NCI-H2196 treated with DMSO at 0.1 percent for 48 hours (cell line): ENCODE measurements at regions not wholly inside any gene's neighbourhood (a gene's known extent, or its start where the extent isn't known, plus 50 kb on each side); places are given as distances from the start of the nearest gene placed in this dataset.

Experiments
- DNase-seq: peaks from one replicate; lab custom pipeline; 2025; ENCODE audit not compliant: unreplicated experiment; lab: John Stamatoyannopoulos, UW

DNA sequence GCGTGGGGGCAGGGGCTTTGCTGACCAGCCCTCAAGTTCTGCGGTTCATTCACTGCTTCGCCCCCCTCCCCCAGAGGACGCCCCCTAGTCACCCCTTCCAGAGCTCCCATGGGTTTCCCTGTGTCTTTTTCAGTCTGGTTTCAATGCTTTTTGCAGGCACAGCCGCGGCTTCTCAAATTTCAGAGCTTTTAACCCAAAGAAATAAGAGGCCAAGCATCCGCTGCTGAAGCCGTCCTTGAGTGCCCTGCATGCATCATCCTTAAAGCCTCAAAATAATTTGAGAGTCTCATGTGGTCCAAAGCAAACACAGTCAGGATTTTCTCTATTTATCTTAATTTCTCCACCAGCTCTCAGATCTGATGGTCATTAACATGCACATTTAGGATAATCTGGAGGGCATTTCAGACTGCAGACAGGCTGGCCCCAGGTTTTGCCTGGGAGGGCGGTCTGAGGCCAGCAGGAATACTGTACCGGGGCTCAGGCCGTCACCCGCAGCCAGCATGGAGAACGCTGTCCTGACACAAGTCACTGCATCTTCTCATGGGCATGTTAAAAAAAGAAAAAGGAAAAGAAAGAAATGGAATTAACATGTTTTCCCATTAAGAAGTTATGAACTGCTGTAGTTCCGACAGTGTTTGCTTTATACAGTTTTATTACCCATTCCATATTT lies 420.8 kb upstream of the IRX4 start:
- DNase-seq, result no peak

DNA sequence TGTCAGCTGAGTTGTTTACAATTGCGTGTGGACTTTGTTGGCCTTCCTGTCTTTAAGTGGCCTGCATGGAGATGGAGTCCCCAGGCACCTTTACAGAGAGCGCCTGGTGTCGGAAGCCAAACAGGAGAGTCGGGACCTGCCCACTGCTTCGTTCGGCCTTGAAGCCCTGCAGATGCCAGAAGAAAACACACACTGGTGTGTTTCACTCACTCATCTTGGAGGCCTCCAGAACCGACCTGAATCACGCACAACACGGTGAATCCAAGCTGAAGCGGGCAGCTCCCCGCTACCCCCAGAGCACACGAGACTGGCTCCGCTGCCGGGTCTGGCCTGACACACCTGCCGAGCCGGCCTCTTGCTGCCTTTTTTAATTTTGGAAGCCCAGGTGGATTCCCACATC lies 419.4 kb upstream of the IRX4 start:
- DNase-seq, result no peak

DNA sequence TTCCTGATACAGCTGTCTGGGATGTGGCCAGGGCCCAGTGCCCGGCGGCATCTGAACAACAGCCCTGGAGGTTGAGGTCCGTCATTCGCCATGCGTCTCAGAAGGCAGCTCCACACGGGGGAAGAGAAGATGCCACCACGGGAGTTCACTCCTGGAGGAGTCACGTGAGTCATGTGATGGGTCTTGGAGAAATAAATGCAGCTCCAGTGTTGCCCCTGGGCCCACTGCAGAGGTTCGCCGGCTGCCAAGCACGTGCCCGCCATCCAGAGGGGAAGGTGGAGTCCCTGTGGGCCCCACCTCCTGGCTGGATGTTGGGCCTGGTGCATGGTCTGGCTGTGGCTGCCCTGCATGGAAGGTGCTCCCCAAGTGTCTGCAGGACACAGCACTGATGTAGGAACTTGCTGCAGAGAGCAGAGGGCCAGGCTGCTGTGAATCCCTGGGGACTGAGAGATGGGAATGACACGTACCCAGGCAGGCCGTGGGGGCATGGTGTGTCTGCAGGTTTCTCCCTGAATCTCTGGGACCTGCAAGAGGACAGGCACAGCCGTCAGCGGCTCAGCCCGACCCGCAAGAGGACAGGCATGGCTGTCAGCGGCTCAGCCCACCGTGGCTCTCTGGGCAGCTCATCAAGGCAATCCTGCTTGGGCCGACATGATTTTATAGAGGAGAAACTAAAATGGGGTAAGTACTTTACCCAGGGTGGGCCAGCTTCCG lies 418.3 kb upstream of the IRX4 start:
- no peak for DNase-seq

DNA sequence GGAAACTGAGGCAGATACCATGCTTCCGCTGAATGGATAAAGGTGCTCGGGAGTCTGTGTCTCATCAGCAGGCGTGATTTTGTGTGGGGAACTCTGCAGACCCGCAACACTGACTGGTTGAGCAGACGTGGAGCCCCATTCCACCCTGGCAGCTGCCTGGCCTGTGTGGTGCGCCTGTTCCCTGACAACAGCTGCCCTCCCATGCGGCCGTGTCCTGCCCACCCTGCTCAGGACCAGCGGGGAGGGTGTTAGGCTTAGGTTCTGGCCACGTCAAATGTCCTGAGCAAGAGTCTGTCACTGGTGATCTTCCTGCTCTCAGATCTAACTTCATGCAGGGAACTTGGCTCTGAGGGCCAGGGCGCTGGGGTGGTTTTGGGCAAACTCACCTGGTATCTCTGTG lies 417.7 kb upstream of the IRX4 start:
- DNase-seq, result no peak

DNA sequence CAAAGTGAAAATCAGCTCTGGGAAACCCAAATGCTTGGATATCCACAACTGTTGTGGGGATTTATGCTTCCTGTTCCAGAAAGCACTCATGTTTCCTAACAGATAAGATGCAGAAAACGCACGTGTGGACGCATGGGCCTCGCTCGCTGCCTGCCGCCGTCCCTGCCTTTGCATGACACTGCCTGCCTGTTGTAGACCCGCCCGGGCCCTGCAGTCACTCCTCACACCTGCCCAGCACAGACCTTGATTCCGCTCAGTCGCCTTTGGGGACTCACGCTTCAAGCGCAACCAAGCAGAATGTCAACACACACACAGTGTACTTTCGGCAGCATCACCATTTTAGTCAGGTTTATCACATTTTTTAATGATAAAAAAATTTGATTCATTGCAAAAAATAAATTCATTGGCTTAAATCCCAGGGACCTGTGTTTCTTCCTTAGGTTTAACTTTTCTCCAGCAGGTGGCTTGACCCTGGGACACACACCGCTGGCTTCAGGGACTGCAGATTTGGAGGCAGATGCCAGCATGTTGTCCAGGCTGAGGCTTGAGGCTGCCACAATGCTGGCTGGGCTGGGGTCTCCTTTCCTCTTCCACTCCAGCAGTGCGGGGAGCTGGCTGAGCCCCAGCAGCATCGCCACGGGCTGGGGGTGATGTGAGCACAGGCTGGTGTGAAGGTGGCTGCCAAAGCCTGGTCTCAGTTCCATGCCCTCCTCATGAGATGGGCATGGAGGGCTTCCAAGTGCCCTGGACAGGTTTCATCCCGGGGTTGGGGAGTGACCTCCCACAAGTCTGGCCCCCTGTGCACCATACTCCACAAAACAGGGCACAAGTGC lies 416.9 kb upstream of the IRX4 start:
- DNase-seq, result no peak

DNA sequence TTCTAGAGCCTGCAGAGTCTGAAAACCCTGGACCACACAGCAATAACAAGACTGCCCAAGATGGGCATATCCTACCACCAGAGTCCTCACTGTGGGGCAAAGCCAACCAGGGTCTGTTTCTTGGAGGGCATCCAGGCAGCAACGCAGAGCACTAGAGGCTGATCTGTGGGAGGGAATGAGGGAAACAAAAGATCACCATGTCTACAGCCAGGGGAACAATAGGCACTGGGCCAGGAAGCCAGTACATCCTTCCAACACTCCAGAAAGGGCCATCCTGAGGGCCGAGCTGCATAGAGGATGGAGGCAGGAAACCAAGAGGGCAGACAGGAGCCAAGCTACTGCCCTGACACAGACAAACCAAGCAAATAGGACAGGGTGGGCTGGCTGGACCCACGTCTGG lies 416.1 kb upstream of the IRX4 start:
- DNase-seq, result no peak

DNA sequence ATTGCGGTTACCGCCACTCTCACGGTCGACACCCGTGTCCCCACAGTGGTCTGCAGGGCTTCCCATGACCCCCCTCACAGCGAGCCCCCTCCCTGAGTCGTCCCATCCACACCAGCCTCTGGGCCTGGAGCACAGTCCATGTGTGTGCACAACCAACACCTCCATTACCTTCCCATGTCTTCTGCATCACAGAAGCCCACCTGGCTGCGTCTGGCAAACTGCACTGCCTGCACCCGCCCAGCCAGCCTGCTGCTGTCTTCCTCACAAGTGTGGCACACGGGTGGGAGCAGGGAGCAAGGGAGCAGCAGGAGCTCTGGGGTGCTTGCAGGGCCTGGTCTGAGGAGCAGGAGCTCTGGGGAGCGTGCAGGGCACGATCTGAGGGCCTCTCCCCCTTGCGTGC lies 415.3 kb upstream of the IRX4 start:
- DNase-seq, result no peak

DNA sequence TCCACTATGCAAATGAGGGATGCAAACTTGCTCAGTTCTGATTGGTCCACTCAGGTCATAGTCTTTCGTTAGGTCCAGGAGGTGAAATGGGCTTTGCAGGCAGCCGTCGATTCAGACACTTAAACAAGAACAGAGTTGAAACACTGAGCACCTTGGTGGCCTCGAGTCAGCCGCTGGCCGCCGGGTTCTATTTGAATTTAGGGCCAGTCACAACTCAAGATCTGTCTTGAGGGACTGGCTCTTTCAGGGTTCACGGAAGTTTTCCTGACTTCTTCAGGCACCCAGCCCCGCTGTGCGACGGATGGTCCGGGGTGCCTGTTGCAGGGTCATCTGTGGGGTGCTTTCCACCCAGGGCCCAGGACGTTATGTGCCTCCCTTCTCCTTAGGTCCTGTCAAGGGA lies 412.8 kb upstream of the IRX4 start:
- DNase-seq, result no peak

DNA sequence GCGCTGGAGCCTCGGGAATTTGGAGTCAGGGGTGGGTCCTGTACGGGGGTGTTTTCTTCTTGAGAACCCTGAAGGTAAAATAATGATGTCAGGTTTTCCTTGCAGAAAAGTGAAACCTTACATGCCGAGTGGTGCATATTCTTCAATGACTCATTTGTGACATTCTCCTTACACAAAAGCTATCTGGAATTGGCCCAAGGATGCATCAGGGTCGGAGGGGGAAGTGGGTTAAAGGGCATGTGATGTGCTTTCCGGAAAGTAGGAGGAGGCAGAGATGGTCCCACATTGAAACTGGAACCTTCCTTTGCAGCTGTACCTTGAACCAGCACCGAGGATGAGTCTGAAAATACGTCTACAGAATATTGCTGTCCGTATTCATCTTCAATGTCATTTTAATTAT lies 411.2 kb upstream of the IRX4 start:
- DNase-seq, result no peak

DNA sequence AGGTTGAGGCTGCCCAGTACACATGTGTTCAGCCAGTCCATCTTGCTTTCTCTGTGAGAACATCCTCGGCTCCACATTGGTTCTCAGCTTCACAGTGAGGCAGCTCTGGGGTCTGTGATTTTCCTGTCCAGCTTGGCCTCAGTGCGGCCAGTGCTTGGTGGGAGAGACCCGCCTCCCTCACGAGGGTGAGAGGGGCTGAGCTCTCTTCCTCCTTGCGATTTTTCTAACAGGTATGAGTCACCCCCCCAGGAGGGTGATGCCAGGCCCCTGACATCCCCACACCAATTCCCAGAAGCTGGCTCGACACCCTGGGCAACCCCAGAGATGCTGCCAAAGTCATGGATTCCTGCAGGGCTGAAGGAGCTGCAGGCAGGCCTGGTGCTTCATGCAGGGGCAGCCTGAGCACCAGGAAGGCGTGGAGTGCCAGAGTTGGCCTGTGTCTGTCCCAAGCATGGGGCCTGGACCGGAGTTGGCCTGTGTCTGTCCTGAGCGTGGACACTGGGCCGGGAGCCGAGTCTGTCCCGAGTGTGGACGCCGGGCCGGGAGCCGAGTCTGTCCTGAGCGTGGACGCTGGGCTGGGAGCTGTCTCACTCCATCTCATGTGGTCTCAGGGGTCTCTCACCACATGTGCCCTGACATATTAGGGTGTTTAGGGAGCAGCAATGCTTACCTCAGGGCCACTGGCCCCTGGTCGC lies 408.6 kb upstream of the IRX4 start:
- DNase-seq, result no peak

DNA sequence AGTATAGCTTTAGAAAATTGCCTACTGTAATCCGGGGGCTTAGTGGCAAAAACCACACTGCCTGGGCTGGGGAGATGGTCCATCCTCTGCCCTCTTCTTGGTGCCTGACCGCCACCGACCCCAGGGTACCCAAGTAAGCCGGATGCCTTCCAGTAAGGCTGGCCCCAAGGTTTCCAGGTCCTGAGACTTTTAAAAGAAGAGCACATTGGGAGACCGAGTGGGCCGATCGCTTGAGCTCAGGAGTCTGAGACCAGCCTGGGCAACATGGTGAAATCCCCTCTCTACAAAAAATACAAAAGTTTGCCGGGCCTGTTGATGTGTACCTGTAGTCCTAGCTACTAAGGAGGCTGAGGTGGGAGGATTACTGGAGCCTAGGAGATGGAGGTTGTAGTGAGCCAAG lies 406.7 kb upstream of the IRX4 start:
- DNase-seq, result no peak

DNA sequence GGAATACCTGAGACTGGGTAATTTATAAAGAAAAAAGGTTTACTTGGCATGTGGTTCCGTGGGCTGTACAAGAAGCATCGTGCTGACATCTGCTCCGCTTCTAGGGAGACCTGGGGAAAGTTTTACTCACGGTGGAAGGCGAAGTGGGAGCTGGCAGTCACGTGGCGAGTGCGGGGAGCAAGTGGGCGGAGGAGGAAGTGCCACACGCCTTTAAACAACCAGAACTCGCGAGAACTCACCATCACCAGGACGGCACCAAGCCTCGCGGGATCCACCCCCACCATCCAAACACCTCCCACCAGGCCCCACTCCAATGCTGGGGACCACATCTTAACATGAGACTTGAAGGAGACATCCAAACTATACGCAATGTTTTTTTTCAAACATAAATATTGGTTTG lies 406.2 kb upstream of the IRX4 start:
- DNase-seq, result no peak

DNA sequence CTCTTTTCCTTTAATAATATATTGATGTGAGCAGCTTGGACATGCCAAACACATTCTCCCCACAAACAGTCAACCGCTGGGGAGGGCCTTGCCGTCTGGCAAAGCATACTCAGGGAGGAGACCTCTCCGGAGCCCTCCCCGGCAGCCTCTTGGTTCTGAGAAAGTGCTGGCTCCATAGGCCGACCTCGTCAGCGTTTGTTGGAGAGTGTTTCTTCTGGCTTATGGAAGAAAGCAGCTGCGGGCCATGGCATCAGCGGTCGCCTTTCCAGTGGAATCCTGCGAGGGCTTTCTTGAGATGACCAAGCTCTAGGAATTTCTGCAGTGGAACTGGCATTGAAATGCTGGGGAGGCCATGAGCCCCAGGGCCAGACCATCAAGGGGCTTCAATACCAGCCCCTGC lies 405.7 kb upstream of the IRX4 start:
- no peak for DNase-seq

DNA sequence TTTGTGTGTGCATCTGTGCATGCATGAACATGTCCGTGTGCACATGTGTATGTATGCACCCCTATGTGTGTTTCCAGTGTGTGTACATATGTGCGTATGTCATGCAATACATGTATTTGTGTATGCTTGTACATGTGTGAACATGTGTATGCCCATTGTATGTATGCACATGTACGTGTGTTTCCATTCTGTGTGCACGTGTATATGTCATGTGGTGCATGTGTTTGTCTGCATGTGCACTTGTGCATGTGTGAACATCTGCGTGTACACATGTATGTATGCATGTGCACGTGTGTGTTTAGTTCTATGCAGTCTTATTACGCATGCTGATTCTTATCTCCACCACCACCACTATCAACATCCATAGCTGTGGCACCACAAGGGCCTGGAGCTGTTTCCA lies 403.5 kb upstream of the IRX4 start:
- DNase-seq, result no peak

DNA sequence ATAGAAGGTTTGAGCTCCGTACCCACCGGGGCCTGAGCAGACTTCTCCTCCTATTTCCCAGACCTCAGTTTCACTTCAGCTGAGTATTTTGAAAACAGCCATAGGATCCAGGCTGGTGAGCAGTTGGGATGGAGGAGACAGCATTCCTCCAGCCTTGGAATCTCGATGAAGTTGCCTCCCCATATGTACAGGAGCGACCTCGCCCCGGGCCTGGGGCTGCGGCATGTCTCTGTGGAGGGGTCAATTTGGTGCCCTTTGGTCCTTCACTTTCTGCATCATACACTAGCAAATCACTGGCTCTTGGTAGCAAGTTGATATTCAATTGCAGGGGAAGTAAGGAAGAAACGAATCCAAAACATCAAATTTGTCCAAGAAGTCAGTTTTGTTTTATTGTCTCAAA lies 402.0 kb upstream of the IRX4 start:
- no peak for DNase-seq

DNA sequence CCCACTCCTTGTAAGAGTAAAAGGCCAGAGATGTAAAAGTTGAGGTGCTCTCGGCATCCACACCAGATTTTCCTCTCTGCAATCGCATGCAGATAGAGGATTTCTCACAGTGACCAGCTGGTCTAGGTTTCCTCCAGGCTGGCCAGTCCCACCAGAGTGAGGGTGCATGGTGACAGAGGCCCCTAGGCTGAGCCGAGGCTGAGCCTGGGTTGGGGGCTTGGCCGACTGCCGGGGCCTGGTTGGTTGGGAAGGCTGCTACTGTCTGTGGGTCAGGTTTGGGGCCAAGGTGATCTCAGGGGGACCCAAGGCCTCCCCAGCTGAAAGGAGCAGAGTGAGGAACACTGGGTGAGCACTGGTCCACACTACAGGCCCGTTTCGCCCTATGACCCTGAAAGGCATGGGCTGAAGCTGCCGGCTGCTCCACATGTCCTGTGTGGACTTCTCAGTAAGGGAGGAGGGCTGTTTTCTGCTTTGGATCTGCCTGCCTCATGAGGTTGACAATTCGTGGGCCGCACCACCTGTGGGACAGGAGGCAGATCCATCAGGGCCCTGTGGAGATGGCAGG lies 400.8 kb upstream of the IRX4 start:
- no peak for DNase-seq

DNA sequence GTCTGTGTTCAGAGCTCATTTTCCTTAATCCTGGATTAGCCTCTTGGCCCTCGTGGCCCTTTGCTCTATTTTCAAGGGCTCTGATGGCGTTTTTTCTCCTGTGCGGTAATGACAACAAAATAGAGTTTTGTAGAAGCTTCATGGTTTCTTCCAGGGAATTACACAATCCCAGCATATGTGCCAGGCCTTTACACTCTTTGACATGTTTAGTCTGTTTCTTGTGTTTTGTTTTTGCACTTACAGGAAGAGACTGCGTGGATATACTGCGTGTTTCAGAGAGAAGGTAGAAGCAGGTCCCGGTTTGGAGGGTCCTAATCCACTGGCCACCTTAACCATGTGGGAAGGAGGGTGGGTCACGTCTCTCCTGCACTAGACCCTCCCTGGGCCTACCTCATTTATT lies 400.2 kb upstream of the IRX4 start:
- no peak for DNase-seq

DNA sequence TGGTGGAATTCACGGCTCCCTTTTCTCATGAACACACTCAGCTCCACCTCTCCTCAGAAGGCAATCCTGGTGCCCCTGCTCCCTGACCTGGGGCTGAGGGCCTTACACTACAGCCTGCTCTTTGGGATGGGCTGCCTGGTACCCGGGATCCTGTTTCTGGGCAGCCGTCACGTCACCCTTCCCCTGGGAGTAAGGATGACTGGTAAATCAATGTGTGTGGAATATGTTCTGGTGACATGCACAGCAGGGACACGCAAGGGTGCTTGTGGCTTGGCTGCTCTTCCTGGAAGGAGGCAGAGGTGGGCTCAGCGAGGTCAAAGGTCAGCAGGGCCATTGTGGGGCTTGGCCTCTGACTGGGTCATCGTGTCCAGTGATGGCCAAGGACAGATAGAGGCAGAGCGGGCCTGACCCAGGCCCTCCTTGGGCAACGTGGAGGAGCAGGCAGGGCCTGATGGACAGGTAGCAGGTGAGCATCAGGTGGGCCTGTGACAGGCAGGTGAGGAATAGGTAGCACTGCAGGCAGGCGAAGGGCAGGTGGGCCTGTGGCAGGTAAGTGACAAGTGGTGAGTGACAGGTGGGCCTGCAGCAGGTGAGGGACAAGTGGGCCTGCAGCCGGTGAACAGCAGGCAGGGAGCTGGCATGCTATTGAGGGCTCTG lies 399.4 kb upstream of the IRX4 start:
- no peak for DNase-seq

DNA sequence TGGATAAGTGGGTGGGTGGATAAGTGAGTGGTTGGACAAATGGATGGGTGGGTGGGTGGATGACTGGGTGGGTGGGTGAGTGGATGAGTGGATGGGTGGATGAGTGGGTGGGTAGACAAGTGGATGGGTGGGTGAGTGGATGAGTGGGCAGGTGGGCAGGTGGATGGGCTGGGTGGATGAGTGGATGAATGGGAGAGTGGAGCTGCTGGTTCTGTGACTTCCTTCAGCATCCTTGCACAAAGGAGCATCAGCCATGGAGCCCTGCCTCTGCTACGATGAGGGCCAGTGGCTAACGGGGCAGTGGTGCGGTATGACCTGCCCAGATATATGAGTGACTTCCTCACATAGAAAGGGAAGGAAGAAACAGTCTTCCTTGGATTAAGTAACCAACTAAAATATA lies 398.7 kb upstream of the IRX4 start:
- DNase-seq, result no peak

DNA sequence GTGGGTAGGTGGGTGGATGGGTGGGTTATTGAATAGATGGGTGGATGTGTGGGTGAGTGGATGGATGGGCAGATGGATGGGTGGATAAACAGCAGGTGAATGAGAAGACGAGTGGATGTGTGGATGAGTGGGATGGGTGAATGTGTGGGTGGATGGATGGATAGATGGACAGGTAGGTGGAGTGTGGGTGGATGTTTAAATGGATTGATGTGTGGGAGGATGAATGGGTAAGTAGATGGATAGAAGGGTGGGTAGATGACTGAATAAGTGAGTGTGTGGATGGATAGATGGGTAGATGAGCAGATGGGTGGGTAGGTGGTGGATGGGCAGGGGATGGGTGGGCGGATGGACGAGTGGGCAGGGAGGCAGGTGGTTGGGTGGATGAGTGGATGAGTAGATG lies 397.6 kb upstream of the IRX4 start:
- no peak for DNase-seq
